Transverse colon (tissue), 3 donors: ENCODE measurements at regions not wholly inside any gene's neighbourhood (a gene's known extent, or its start where the extent isn't known, plus 50 kb on each side); places are given as distances from the start of the nearest gene placed in this dataset.
"Not testable (repeated sequence)": the region's sequence is repeated elsewhere in the genome, so short reads cannot be mapped to it uniquely, and the experiment has no call there.

ENCODE experiments used
- EP300 ChIP-seq: sonication (generic); formaldehyde crosslinking; IDR thresholded peaks from one replicate; pipeline ENCODE4 v1.6.1; 2017; ENCODE audit warnings: antibody characterized with exemption, low read depth
- POLR2A ChIP-seq: fragments of 450-650 bp; IDR thresholded peaks from one replicate; pipeline ENCODE4 v1.6.1; 2016; ENCODE audit warnings: antibody characterized with exemption, mild to moderate bottlenecking, moderate library complexity
- TF ChIP-seq, protein P1 (sequence below), 5 experiments: fragments of 200-600 bp in 3 of 5; fragments of 450-650 bp in 2 of 5; sonication (generic) in 3 of 5; IDR thresholded peaks; 1 replicate in 2 of 5; 2 replicates in 3 of 5; pipeline ENCODE4 v1.5.1; 2016 to 2017; ENCODE audit warnings: antibody characterized with exemption in 5 of 5, inconsistent platforms in 3 of 5, mild to moderate bottlenecking in 2 of 5, moderate library complexity in 1 of 5

GRCh38 chr7:130796425-130796824 lies 62.4 kb upstream of the KLF14 start:
- not testable (repeated sequence) for TF ChIP-seq POLR2A, EP300
- TF ChIP-seq, protein P1, sequence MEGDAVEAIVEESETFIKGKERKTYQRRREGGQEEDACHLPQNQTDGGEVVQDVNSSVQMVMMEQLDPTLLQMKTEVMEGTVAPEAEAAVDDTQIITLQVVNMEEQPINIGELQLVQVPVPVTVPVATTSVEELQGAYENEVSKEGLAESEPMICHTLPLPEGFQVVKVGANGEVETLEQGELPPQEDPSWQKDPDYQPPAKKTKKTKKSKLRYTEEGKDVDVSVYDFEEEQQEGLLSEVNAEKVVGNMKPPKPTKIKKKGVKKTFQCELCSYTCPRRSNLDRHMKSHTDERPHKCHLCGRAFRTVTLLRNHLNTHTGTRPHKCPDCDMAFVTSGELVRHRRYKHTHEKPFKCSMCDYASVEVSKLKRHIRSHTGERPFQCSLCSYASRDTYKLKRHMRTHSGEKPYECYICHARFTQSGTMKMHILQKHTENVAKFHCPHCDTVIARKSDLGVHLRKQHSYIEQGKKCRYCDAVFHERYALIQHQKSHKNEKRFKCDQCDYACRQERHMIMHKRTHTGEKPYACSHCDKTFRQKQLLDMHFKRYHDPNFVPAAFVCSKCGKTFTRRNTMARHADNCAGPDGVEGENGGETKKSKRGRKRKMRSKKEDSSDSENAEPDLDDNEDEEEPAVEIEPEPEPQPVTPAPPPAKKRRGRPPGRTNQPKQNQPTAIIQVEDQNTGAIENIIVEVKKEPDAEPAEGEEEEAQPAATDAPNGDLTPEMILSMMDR (IDR thresholded peaks at IDR 0.05), result not testable (repeated sequence)
